A549 (cell line): ENCODE measurements at regions not wholly inside any gene's neighbourhood (a gene's known extent, or its start where the extent isn't known, plus 50 kb on each side); places are given as distances from the start of the nearest gene placed in this dataset.

Experiments
- ATAC-seq, 2 experiments: fragments of 200-7000 bp in 1 of 2; fragments of >200 bp in 1 of 2; cut with Nextera tagmentation in 1 of 2; cut with Tn5 transposase in 1 of 2; 3 replicates each; pipeline versions ENCODE4 v1.8.0 to v1.9.1; 2018 to 2020; ENCODE audit warnings: mild to moderate bottlenecking in 1 of 2, moderate library complexity in 1 of 2
- CTCF ChIA-PET: fragments of 300-600 bp; sonication (Branson Sonifier 250); formaldehyde crosslinking; extraction: SDS; loops from one replicate; lab custom pipeline; 2021; ENCODE audit warnings: antibody characterized with exemption, inconsistent platforms; lab: Yijun Ruan, JAX
- POLR2A ChIA-PET: fragments of 350-600 bp; formaldehyde crosslinking; extraction: SDS; loops from one replicate; lab custom pipeline; 2021; ENCODE audit warnings: antibody characterized with exemption, inconsistent platforms; lab: Yijun Ruan, JAX
- DNase-seq, 2 experiments: peaks; one replicate each; pipeline versions ENCODE4 v3.0.0 to v3.0.0-alpha.2; 2011 to 2016; ENCODE audit warnings: low read depth in 1 of 2, low spot score in 1 of 2
- FAIRE-seq: peaks from 2 replicates; lab custom pipeline; 2011; peaks lifted over from hg19 to GRCh38; lab: Jason Lieb, UNC
- H3K27ac ChIP-seq, 2 experiments: fragments of >200 bp; sonication (Bioruptor Twin); formaldehyde crosslinking; 3 replicates each; pipeline ENCODE4 v1.5.1; 2016 to 2017
- H3K4me1 ChIP-seq: fragments of >200 bp; sonication (Bioruptor Twin); formaldehyde crosslinking; 3 replicates; pipeline ENCODE4 v1.6.1; 2016
- H3K4me2 ChIP-seq: fragments of >200 bp; sonication (Bioruptor Twin); formaldehyde crosslinking; 3 replicates; pipeline ENCODE4 v1.6.1; 2016
- H3K4me3 ChIP-seq: fragments of >200 bp; sonication (Bioruptor Twin); formaldehyde crosslinking; 3 replicates; pipeline ENCODE4 v1.5.1; 2016
- H3K9me3 ChIP-seq: fragments of >200 bp; sonication (Bioruptor Twin); formaldehyde crosslinking; 3 replicates; pipeline ENCODE4 v1.6.1; 2016
- BHLHE40 ChIP-seq: IDR thresholded peaks from 2 replicates; pipeline ENCODE4 v1.6.1; 2012; ENCODE audit warnings: low read depth, low read length, inconsistent platforms
- CBX2 ChIP-seq: fragments of 200-600 bp; sonication (generic); IDR thresholded peaks from 2 replicates; pipeline ENCODE4 v1.6.1; 2016; ENCODE audit warnings: low read depth, mild to moderate bottlenecking, borderline replicate concordance
- CHD2 ChIP-seq: fragments of 150-350 bp; IDR thresholded peaks from 2 replicates; pipeline ENCODE4 v1.6.1; 2014; ENCODE audit warnings: low read length; ENCODE audit not compliant: partially characterized antibody
- CHD4 ChIP-seq: fragments of 200-600 bp; sonication (generic); IDR thresholded peaks from 2 replicates; pipeline ENCODE4 v1.6.1; 2016; ENCODE audit warnings: antibody characterized with exemption, mild to moderate bottlenecking, borderline replicate concordance
- GATA3 ChIP-seq: IDR thresholded peaks from 2 replicates; pipeline ENCODE4 v1.6.1; 2012; ENCODE audit warnings: borderline replicate concordance
- HOXB13 ChIP-seq: fragments of 250-450 bp; sonication (Bioruptor Pico); IDR thresholded peaks from 2 replicates; pipeline ENCODE4 v1.5.0; 2020; ENCODE audit warnings: low read depth, mild to moderate bottlenecking, moderate library complexity
- JUNB ChIP-seq: fragments of >200 bp; sonication (Bioruptor Twin); formaldehyde crosslinking; IDR thresholded peaks from 2 replicates; pipeline ENCODE4 v1.6.1; 2016
- KDM1A ChIP-seq: fragments of 200-600 bp; sonication (generic); IDR thresholded peaks from 2 replicates; pipeline ENCODE4 v1.6.1; 2016; ENCODE audit warnings: low read depth, mild to moderate bottlenecking
- KDM5A ChIP-seq: fragments of 200-600 bp; sonication (generic); IDR thresholded peaks from 2 replicates; pipeline ENCODE4 v1.6.1; 2016; ENCODE audit warnings: antibody characterized with exemption, mild to moderate bottlenecking
- MAFK ChIP-seq: fragments of 450-650 bp; IDR thresholded peaks from 2 replicates; pipeline ENCODE4 v1.6.1; 2014; ENCODE audit not compliant: partially characterized antibody
- MAZ ChIP-seq: fragments of 150-350 bp; IDR thresholded peaks from 2 replicates; pipeline ENCODE4 v1.6.1; 2014; ENCODE audit warnings: antibody characterized with exemption, low read depth, low read length, borderline replicate concordance
- MYC ChIP-seq: IDR thresholded peaks from 2 replicates; pipeline ENCODE4 v1.6.1; 2012; ENCODE audit warnings: mild to moderate bottlenecking, inconsistent platforms, low read length, improper control_type of control experiment, borderline replicate concordance
- NFE2L2 ChIP-seq: fragments of 150-350 bp; conservative IDR thresholded peaks from 2 replicates; pipeline ENCODE4 v1.6.1; 2014; ENCODE audit warnings: low read length
- POLR2AphosphoS2 ChIP-seq: conservative IDR thresholded peaks from 2 replicates; pipeline ENCODE4 v1.6.1; 2012; ENCODE audit warnings: low read length, improper control_type of control experiment, inconsistent platforms
- TFCP2L1 ChIP-seq: fragments of 250-450 bp; sonication (Bioruptor Pico); IDR thresholded peaks from 2 replicates; pipeline ENCODE4 v1.5.0; 2021; ENCODE audit warnings: mild to moderate bottlenecking
- ZC3H11A ChIP-seq: fragments of 450-650 bp; IDR thresholded peaks from 2 replicates; pipeline ENCODE4 v1.6.1; 2014; ENCODE audit warnings: antibody characterized with exemption, mild to moderate bottlenecking
- ZFP36 ChIP-seq: fragments of 450-650 bp; IDR thresholded peaks from 2 replicates; pipeline ENCODE4 v1.6.1; 2014; ENCODE audit warnings: borderline replicate concordance; ENCODE audit not compliant: partially characterized antibody
- WGBS: methylation state at CpG from one replicate; pipeline ENCODE4 v1.1.6; 2017; ENCODE audit errors: missing lambda C conversion rate; 5-methylcytosine and 5-hydroxymethylcytosine counted together
- TF ChIP-seq, protein P1 (sequence below): fragments of >200 bp; sonication (Bioruptor Twin); formaldehyde crosslinking; IDR thresholded peaks from 3 replicates; pipeline ENCODE4 v1.6.1; 2016
- TF ChIP-seq, protein P2 (sequence below): fragments of >200 bp; sonication (Bioruptor Twin); formaldehyde crosslinking; IDR thresholded peaks from 3 replicates; pipeline ENCODE4 v1.5.1; 2016
- TF ChIP-seq, protein P3 (sequence below): IDR thresholded peaks from 2 replicates; pipeline ENCODE4 v1.6.1; 2012
- TF ChIP-seq, protein P4 (sequence below): fragments of 250-450 bp; sonication (Bioruptor Pico); IDR thresholded peaks from 2 replicates; pipeline ENCODE4 v1.5.0; 2020; ENCODE audit warnings: low read depth, mild to moderate bottlenecking, moderate library complexity

DNA sequence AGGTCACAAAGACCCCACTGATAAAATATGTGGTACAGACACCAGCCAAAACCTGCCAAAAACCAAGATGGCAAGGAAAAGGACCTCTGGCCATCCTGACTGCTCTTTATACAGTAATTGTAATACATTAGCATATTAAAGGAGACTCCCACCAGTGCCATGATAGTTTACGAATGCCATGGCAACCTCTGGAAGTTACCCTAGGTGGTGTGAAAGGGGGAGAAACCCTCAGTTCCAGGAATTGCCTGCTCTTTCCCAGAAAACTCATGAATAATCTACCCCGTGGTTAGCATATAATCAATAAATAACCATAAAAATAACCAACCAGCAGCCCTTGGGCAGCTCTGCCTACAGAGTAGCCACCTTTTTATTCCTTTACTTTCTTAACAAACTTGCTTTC, 129.8 kb upstream of the EPB41L3 start:
- DNase-seq, result no peak
- H3K27ac ChIP-seq, result no peak overlapping the region
- H3K4me1 ChIP-seq, result no peaks in the 10 kb centered on the region
- ChIA-PET CTCF (no interaction called here), POLR2A (no interaction called here)
- no peak for FAIRE-seq
- TF ChIP-seq, protein P1, sequence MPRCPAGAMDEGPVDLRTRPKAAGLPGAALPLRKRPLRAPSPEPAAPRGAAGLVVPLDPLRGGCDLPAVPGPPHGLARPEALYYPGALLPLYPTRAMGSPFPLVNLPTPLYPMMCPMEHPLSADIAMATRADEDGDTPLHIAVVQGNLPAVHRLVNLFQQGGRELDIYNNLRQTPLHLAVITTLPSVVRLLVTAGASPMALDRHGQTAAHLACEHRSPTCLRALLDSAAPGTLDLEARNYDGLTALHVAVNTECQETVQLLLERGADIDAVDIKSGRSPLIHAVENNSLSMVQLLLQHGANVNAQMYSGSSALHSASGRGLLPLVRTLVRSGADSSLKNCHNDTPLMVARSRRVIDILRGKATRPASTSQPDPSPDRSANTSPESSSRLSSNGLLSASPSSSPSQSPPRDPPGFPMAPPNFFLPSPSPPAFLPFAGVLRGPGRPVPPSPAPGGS, result no peak
- TF ChIP-seq, protein P2, sequence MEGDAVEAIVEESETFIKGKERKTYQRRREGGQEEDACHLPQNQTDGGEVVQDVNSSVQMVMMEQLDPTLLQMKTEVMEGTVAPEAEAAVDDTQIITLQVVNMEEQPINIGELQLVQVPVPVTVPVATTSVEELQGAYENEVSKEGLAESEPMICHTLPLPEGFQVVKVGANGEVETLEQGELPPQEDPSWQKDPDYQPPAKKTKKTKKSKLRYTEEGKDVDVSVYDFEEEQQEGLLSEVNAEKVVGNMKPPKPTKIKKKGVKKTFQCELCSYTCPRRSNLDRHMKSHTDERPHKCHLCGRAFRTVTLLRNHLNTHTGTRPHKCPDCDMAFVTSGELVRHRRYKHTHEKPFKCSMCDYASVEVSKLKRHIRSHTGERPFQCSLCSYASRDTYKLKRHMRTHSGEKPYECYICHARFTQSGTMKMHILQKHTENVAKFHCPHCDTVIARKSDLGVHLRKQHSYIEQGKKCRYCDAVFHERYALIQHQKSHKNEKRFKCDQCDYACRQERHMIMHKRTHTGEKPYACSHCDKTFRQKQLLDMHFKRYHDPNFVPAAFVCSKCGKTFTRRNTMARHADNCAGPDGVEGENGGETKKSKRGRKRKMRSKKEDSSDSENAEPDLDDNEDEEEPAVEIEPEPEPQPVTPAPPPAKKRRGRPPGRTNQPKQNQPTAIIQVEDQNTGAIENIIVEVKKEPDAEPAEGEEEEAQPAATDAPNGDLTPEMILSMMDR, result no peak
- no peaks in the 10 kb centered on the region for H3K9me3 ChIP-seq
- ATAC-seq, result no peak
- no peak overlapping the region for H3K4me2 ChIP-seq
- no peak overlapping the region for H3K4me3 ChIP-seq
- 4% methylated on average over 2 of the region's 2 CpGs for WGBS

DNA sequence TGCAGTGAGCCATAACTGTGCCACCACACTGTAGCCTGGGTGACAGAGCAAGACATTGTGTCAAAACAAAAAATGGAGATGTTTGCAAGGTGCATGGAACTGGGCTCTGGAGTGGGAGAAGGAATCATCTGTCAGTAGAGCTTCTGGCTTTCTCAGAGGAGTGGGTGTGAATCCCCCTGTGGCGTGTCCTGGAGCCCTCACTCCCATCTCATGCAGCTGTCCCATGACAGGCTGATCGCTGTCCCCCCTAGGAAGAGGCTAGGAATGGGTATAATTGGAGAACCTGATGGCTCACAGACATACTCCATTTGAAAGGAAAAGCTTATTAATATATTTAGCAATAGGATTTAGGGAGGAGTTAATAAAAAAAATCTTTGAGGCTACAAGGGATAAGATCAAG, 125.8 kb upstream of the EPB41L3 start:
- ChIA-PET POLR2A (no interaction called here), CTCF (no interaction called here)
- no peak for FAIRE-seq
- H3K4me3 ChIP-seq, result no peak overlapping the region
- H3K27ac ChIP-seq, result no peak overlapping the region
- WGBS, result 0% methylated on average over 2 of the region's 2 CpGs
- ATAC-seq, result no peak
- no peaks in the 10 kb centered on the region for H3K9me3 ChIP-seq
- TF ChIP-seq NFE2L2, result no peak
- TF ChIP-seq CHD4, result no peak
- no peak for TF ChIP-seq JUNB
- TF ChIP-seq POLR2AphosphoS2, result no peak
- no peak for TF ChIP-seq GATA3
- no peak for TF ChIP-seq MYC
- TF ChIP-seq KDM5A, result no peak
- no peak for TF ChIP-seq MAZ
- no peak for TF ChIP-seq ZFP36
- no peak for TF ChIP-seq CHD2
- TF ChIP-seq ZC3H11A, result no peak
- TF ChIP-seq HOXB13 (CRISPR knock-in tag), result no peak
- TF ChIP-seq BHLHE40, result no peak
- TF ChIP-seq CBX2, result no peak
- TF ChIP-seq, protein P3, sequence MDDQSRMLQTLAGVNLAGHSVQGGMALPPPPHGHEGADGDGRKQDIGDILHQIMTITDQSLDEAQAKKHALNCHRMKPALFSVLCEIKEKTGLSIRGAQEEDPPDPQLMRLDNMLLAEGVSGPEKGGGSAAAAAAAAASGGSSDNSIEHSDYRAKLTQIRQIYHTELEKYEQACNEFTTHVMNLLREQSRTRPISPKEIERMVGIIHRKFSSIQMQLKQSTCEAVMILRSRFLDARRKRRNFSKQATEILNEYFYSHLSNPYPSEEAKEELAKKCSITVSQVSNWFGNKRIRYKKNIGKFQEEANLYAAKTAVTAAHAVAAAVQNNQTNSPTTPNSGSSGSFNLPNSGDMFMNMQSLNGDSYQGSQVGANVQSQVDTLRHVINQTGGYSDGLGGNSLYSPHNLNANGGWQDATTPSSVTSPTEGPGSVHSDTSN, result no peak
- no peak for TF ChIP-seq KDM1A
- no peak for TF ChIP-seq TFCP2L1 (CRISPR knock-in tag)
- TF ChIP-seq MAFK, result no peak
- TF ChIP-seq, protein P4, sequence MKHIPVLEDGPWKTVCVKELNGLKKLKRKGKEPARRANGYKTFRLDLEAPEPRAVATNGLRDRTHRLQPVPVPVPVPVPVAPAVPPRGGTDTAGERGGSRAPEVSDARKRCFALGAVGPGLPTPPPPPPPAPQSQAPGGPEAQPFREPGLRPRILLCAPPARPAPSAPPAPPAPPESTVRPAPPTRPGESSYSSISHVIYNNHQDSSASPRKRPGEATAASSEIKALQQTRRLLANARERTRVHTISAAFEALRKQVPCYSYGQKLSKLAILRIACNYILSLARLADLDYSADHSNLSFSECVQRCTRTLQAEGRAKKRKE (CRISPR knock-in tag), result no peak
- no peak for DNase-seq
- no peak overlapping the region for H3K4me2 ChIP-seq
- no peaks in the 10 kb centered on the region for H3K4me1 ChIP-seq
